Chondrocyte (in vitro differentiated cells): ENCODE measurements at regions not wholly inside any gene's neighbourhood (a gene's known extent, or its start where the extent isn't known, plus 50 kb on each side); places are given as distances from the start of the nearest gene placed in this dataset.
A peak's percentile ranks its signal among the peaks of the same experiment; 100 is the strongest.

ENCODE experiments used
- DNase-seq: peaks from one replicate; pipeline ENCODE4 v3.0.0; 2021; ENCODE audit warnings: mixed read lengths, low spot score
- H3K27ac Mint-ChIP-seq: one replicate; pipeline ENCODE4 v1.8.0; 2021; ENCODE audit warnings: mild to moderate bottlenecking, moderate library complexity, mixed read lengths; ENCODE audit not compliant: unreplicated experiment
- H3K27me3 Mint-ChIP-seq: 2 replicates; pipeline ENCODE4 v1.8.0; 2021; ENCODE audit warnings: low read depth, mixed read lengths
- H3K36me3 Mint-ChIP-seq: 2 replicates; pipeline ENCODE4 v1.8.0; 2021; ENCODE audit warnings: low read depth, mixed read lengths
- H3K4me1 Mint-ChIP-seq: 2 replicates; pipeline ENCODE4 v1.8.0; 2021; ENCODE audit warnings: low read depth, mild to moderate bottlenecking, mixed read lengths
- H3K4me3 Mint-ChIP-seq: one replicate; pipeline ENCODE4 v1.8.0; 2021; ENCODE audit warnings: mild to moderate bottlenecking, moderate library complexity, mixed read lengths; ENCODE audit not compliant: unreplicated experiment
- H3K9me3 Mint-ChIP-seq: 2 replicates; pipeline ENCODE4 v1.8.0; 2021; ENCODE audit warnings: low read depth, mixed read lengths
- TF ChIP-seq, protein P1 (sequence below): fragments of 200-600 bp; sonication (generic); IDR thresholded peaks from 2 replicates; pipeline ENCODE4 v1.5.0; 2021; ENCODE audit warnings: antibody characterized with exemption, mild to moderate bottlenecking, moderate library complexity

DNA sequence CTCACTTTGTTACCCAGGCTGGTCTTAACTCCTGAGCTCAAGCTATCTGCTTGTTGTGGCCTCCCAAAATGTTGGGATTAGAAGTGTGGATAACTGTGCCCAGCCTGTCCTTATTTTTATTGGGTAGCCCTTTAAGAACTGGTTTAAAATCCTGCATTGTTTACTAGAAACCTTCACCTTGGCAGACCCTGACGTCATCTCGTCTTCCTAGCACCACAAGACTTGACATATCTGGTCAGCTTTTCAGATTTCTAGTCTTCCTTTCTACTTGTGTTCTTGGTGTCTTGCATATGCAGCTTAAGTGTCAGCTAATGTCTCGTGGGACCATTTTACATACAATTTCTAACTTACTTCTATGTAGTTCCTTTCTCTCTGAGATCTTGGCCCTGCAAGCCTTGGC is 258.9 kb downstream of the IZUMO3 start:
- H3K9me3 Mint-ChIP-seq = peaks cover 22% of the 10 kb centered on the region
- TF ChIP-seq, protein P1, sequence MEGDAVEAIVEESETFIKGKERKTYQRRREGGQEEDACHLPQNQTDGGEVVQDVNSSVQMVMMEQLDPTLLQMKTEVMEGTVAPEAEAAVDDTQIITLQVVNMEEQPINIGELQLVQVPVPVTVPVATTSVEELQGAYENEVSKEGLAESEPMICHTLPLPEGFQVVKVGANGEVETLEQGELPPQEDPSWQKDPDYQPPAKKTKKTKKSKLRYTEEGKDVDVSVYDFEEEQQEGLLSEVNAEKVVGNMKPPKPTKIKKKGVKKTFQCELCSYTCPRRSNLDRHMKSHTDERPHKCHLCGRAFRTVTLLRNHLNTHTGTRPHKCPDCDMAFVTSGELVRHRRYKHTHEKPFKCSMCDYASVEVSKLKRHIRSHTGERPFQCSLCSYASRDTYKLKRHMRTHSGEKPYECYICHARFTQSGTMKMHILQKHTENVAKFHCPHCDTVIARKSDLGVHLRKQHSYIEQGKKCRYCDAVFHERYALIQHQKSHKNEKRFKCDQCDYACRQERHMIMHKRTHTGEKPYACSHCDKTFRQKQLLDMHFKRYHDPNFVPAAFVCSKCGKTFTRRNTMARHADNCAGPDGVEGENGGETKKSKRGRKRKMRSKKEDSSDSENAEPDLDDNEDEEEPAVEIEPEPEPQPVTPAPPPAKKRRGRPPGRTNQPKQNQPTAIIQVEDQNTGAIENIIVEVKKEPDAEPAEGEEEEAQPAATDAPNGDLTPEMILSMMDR = no peak
- no peak for DNase-seq
- H3K27me3 Mint-ChIP-seq = no peaks in the 10 kb centered on the region
- no peak overlapping the region for H3K4me3 Mint-ChIP-seq
- H3K27ac Mint-ChIP-seq = no peak overlapping the region
- H3K4me1 Mint-ChIP-seq = no peaks in the 10 kb centered on the region
- H3K36me3 Mint-ChIP-seq = no peaks in the 10 kb centered on the region

GRCh38 chr9:24258626-24259025 is 287.1 kb downstream of the IZUMO3 start:
- Mint-ChIP-seq H3K9me3 (peaks cover 6% of the 10 kb centered on the region), H3K27me3 (no peaks in the 10 kb centered on the region), H3K36me3 (no peaks in the 10 kb centered on the region), H3K4me3 (no peak overlapping the region), H3K27ac (no peak overlapping the region), H3K4me1 (peaks cover 5% of the 10 kb centered on the region)
- TF ChIP-seq, protein P1 = no peak
- DNase-seq = no peak

GRCh38 chr9:24257726-24258125 is 288.0 kb downstream of the IZUMO3 start:
- TF ChIP-seq, protein P1 = no peak
- peaks cover 5% of the 10 kb centered on the region for H3K4me1 Mint-ChIP-seq
- H3K27ac Mint-ChIP-seq = peak overlapping the region; percentile 22
- DNase-seq = no peak
- H3K9me3 Mint-ChIP-seq = peaks cover 13% of the 10 kb centered on the region
- H3K36me3 Mint-ChIP-seq = no peaks in the 10 kb centered on the region
- no peaks in the 10 kb centered on the region for H3K27me3 Mint-ChIP-seq
- H3K4me3 Mint-ChIP-seq = no peak overlapping the region

DNA sequence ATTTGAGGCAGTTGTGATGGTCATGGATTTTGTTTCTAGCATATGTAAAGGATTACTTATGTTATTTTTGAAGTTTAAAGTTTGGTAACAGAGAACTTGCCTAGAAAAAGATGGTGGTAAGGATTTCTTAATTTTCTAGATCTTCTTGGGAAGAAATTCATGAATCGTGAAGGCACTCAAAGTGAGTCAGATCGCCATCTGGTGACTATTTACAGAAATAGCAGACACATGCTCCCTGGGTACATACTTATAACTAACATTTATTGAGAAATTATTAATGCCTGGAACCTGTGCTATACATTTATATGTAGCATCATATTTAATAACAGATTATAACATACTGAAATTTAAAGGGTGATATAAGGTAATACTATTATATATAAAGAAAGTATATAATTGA is 299.7 kb downstream of the IZUMO3 start:
- no peak for DNase-seq
- Mint-ChIP-seq H3K4me1 (no peaks in the 10 kb centered on the region), H3K27me3 (peaks cover 7% of the 10 kb centered on the region), H3K36me3 (no peaks in the 10 kb centered on the region), H3K9me3 (peaks cover 4% of the 10 kb centered on the region), H3K27ac (no peak overlapping the region), H3K4me3 (no peak overlapping the region)
- TF ChIP-seq, protein P1 = peak; percentile 72

DNA sequence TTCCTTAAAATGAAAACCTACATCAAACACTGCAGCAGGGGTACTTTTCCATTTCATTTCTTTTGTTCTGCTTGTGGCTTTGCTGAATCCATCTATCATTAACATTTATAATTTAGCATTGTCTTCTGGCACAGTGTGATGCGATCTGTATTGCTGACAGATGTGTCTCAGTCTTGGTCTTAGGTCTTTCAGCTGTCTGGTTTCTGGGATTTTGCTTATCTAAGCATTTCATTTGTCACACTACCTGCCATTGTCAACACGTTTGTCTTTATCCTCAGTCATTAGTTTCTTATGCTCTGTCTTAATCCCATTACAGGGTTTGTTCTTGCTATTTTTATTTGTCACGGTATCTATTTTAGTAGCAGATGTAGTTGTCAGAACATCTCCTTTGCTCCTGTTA is 303.1 kb downstream of the IZUMO3 start:
- Mint-ChIP-seq H3K4me3 (no peak overlapping the region), H3K27me3 (peaks cover 7% of the 10 kb centered on the region), H3K4me1 (no peaks in the 10 kb centered on the region), H3K9me3 (peaks cover 10% of the 10 kb centered on the region), H3K36me3 (no peaks in the 10 kb centered on the region), H3K27ac (no peak overlapping the region)
- TF ChIP-seq, protein P1 = no peak
- no peak for DNase-seq
